ENCODE measurements at regions not wholly inside any gene's neighbourhood (a gene's known extent, or its start where the extent isn't known, plus 50 kb on each side); places are given as distances from the start of the nearest gene placed in this dataset.

DNA sequence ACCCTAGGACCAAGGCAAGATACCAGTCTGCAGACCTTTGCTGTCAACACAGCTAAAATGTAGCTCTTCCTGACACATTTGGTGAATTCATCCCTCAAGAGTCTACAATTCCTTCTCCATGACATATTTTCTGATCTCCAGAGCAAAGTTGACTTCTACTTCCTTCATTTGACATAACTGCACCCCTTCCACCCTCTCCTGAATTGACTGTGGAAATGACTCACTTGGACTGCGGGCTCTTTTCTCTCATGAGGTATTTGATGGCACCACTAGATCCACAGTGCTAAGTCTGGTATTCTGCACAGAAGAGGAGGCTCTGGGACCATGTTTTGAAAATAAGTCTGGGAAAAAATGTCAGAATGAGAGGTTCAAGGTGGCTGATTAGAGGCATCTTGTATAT lies 338.4 kb upstream of the TRPC7 start (continued):
- TF ChIP-seq AEBP2 (tag by site-specific recombination; IDR thresholded peaks at IDR 0.05; ENCODE audit: borderline replicate concordance): no peak
- no peak for TF ChIP-seq ZBTB7A (tag by site-specific recombination; IDR thresholded peaks at IDR 0.05; ENCODE audit: low read depth)
- TF ChIP-seq ZBTB48 (tag by site-specific recombination; IDR thresholded peaks at IDR 0.05): no peak
- TF ChIP-seq KLF8 (tag by site-specific recombination; IDR thresholded peaks at IDR 0.05): no peak
- no peak for TF ChIP-seq ZNF404 (tag by site-specific recombination; IDR thresholded peaks at IDR 0.05)
- no peak for TF ChIP-seq ZNF654 (tag by site-specific recombination; IDR thresholded peaks at IDR 0.05; ENCODE audit: low read depth)

DNA sequence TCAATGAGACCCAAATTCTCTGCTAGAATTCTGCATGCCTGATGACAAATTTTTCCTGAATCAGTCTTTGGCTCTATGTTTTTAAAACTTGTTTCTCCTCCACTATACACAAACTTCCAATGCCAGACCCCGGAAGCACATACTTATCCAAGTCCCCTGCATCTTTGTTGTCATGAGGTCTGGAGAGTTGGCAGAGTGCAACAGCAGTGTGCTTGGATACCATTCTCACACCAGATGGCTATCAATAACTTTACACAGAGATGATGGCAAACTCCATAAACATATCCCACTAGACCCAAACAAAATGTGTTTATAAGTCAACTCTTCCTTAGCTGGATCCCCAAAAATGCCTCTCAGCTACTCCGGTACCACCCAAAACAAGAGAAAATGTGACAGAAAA lies 337.7 kb upstream of the TRPC7 start:
- no peaks in the 10 kb centered on the region for H3K36me3 ChIP-seq (ENCODE audit: control insufficient read depth in 2 of 2, insufficient read depth in 1 of 2, low read length in 2 of 2)
- POLR2A ChIA-PET: no interaction called here
- H3K4me1 ChIP-seq (ENCODE audit: control insufficient read depth, insufficient read depth, low read length): no peaks in the 10 kb centered on the region
- no peak for TF ChIP-seq ZNF449 (tag by site-specific recombination; IDR thresholded peaks at IDR 0.05)
- no peak for TF ChIP-seq ZNF544 (tag by site-specific recombination; IDR thresholded peaks at IDR 0.05)
- TF ChIP-seq ZNF704 (tag by site-specific recombination; IDR thresholded peaks at IDR 0.05): no peak
- TF ChIP-seq ZNF791 (tag by site-specific recombination; IDR thresholded peaks at IDR 0.05): no peak
- TF ChIP-seq ZNF747 (tag by site-specific recombination; IDR thresholded peaks at IDR 0.05): no peak
- H3K27ac ChIP-seq (ENCODE audit: extremely low read depth, low read depth, low read length): no peak overlapping the region
- no peaks in the 10 kb centered on the region for H3K9me3 ChIP-seq (ENCODE audit: control insufficient read depth, insufficient read depth, low read depth, low read length)
- H3K4me3 ChIP-seq (ENCODE audit: low read depth, low read length): no peak overlapping the region
- CTCF ChIA-PET: interaction anchor here (0.7 kb wide), 1 partner anchor 462 kb away, joined by 3 read pairs; no protein-coding TSS in a partner anchor

DNA sequence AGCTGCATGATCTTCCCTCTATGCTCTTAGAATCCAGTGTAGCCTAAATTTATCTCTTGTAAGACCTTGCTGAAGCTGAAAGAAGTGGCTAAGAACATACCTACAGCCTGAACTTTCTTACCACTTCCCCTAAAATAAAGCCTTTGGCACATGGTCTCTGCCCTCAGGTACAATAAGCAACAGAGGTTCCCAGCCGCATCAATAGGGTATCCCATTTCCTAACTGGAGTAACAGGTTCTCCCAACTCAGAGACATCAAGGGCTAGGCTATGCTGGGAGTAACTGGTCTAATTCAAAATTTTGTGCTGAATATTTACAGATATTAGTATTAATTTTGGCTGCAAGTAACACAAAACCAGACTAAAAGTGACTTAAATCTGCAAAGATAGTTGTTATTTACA lies 335.8 kb upstream of the TRPC7 start:
- no peaks in the 10 kb centered on the region for H3K9me3 ChIP-seq (ENCODE audit: control insufficient read depth, insufficient read depth, low read depth, low read length)
- no peak for TF ChIP-seq KLF1 (tag by site-specific recombination; IDR thresholded peaks at IDR 0.05)
- TF ChIP-seq ZNF404 (tag by site-specific recombination; IDR thresholded peaks at IDR 0.05): no peak
- TF ChIP-seq, protein P1, sequence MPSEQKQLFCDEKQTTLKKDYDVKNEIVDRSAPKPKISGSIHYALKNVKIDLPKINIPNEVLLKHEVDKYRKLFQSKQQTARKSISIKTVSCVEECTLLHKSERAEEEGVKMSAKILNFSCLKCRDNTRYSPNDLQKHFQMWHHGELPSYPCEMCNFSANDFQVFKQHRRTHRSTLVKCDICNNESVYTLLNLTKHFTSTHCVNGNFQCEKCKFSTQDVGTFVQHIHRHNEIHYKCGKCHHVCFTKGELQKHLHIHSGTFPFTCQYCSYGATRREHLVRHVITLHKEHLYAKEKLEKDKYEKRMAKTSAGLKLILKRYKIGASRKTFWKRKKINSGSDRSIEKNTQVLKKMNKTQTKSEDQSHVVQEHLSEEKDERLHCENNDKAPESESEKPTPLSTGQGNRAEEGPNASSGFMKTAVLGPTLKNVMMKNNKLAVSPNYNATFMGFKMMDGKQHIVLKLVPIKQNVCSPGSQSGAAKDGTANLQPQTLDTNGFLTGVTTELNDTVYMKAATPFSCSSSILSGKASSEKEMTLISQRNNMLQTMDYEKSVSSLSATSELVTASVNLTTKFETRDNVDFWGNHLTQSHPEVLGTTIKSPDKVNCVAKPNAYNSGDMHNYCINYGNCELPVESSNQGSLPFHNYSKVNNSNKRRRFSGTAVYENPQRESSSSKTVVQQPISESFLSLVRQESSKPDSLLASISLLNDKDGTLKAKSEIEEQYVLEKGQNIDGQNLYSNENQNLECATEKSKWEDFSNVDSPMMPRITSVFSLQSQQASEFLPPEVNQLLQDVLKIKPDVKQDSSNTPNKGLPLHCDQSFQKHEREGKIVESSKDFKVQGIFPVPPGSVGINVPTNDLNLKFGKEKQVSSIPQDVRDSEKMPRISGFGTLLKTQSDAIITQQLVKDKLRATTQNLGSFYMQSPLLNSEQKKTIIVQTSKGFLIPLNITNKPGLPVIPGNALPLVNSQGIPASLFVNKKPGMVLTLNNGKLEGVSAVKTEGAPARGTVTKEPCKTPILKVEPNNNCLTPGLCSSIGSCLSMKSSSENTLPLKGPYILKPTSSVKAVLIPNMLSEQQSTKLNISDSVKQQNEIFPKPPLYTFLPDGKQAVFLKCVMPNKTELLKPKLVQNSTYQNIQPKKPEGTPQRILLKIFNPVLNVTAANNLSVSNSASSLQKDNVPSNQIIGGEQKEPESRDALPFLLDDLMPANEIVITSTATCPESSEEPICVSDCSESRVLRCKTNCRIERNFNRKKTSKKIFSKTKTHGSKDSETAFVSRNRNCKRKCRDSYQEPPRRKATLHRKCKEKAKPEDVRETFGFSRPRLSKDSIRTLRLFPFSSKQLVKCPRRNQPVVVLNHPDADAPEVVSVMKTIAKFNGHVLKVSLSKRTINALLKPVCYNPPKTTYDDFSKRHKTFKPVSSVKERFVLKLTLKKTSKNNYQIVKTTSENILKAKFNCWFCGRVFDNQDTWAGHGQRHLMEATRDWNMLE (tag by site-specific recombination; conservative IDR thresholded peaks at IDR 0.05; ENCODE audit: low read depth): no peak
- no peak for TF ChIP-seq ZNF133 (tag by site-specific recombination; IDR thresholded peaks at IDR 0.05)
- TF ChIP-seq, protein P2, sequence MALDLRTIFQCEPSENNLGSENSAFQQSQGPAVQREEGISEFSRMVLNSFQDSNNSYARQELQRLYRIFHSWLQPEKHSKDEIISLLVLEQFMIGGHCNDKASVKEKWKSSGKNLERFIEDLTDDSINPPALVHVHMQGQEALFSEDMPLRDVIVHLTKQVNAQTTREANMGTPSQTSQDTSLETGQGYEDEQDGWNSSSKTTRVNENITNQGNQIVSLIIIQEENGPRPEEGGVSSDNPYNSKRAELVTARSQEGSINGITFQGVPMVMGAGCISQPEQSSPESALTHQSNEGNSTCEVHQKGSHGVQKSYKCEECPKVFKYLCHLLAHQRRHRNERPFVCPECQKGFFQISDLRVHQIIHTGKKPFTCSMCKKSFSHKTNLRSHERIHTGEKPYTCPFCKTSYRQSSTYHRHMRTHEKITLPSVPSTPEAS (tag by site-specific recombination; IDR thresholded peaks at IDR 0.05): no peak
- TF ChIP-seq BCL11B (tag by site-specific recombination; IDR thresholded peaks at IDR 0.05; ENCODE audit: low read depth): no peak
- TF ChIP-seq ZNF660 (tag by site-specific recombination; IDR thresholded peaks at IDR 0.05): no peak
- no peak for TF ChIP-seq OSR2 (tag by site-specific recombination; IDR thresholded peaks at IDR 0.05)
- TF ChIP-seq WT1 (tag by site-specific recombination; IDR thresholded peaks at IDR 0.05): no peak
- TF ChIP-seq, protein P3, sequence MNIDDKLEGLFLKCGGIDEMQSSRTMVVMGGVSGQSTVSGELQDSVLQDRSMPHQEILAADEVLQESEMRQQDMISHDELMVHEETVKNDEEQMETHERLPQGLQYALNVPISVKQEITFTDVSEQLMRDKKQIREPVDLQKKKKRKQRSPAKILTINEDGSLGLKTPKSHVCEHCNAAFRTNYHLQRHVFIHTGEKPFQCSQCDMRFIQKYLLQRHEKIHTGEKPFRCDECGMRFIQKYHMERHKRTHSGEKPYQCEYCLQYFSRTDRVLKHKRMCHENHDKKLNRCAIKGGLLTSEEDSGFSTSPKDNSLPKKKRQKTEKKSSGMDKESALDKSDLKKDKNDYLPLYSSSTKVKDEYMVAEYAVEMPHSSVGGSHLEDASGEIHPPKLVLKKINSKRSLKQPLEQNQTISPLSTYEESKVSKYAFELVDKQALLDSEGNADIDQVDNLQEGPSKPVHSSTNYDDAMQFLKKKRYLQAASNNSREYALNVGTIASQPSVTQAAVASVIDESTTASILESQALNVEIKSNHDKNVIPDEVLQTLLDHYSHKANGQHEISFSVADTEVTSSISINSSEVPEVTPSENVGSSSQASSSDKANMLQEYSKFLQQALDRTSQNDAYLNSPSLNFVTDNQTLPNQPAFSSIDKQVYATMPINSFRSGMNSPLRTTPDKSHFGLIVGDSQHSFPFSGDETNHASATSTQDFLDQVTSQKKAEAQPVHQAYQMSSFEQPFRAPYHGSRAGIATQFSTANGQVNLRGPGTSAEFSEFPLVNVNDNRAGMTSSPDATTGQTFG (tag by site-specific recombination; IDR thresholded peaks at IDR 0.05; ENCODE audit: borderline replicate concordance): no peak
- no peaks in the 10 kb centered on the region for H3K36me3 ChIP-seq (ENCODE audit: control insufficient read depth in 2 of 2, insufficient read depth in 1 of 2, low read length in 2 of 2)
- H3K27ac ChIP-seq (ENCODE audit: extremely low read depth, low read depth, low read length): no peak overlapping the region
- no peak overlapping the region for H3K4me3 ChIP-seq (ENCODE audit: low read depth, low read length)
- ChIA-PET CTCF (no interaction called here), POLR2A (no interaction called here)
- no peaks in the 10 kb centered on the region for H3K4me1 ChIP-seq (ENCODE audit: control insufficient read depth, insufficient read depth, low read length)

Data from HEK293 (cell line).